KMS-11 (cell line): ENCODE measurements at regions not wholly inside any gene's neighbourhood (a gene's known extent, or its start where the extent isn't known, plus 50 kb on each side); places are given as distances from the start of the nearest gene placed in this dataset.

Source experiments
- H2AFZ ChIP-seq: fragments of 200-600 bp; sonication (generic); 2 replicates; pipeline ENCODE4 v1.6.1; 2016; ENCODE audit warnings: antibody characterized with exemption, mixed run types, low read depth
- H3K27ac ChIP-seq: fragments of 200-600 bp; sonication (generic); 2 replicates; pipeline ENCODE4 v1.6.1; 2016; ENCODE audit warnings: mild to moderate bottlenecking, mixed run types
- H3K27me3 ChIP-seq: fragments of 200-600 bp; sonication (generic); 2 replicates; pipeline ENCODE4 v1.6.1; 2017; ENCODE audit warnings: mild to moderate bottlenecking, low read depth, mixed run types, moderate library complexity; ENCODE audit not compliant: insufficient read depth
- H3K36me3 ChIP-seq: fragments of 200-600 bp; sonication (generic); 2 replicates; pipeline ENCODE4 v1.6.1; 2017; ENCODE audit warnings: mild to moderate bottlenecking, mixed run types; ENCODE audit not compliant: insufficient read depth
- H3K4me1 ChIP-seq: fragments of 200-600 bp; sonication (generic); 2 replicates; pipeline ENCODE4 v1.6.1; 2016; ENCODE audit warnings: mild to moderate bottlenecking, low read depth, mixed run types; ENCODE audit not compliant: poor library complexity, severe bottlenecking
- H3K4me2 ChIP-seq: fragments of 200-600 bp; sonication (generic); 2 replicates; pipeline ENCODE4 v1.7.0; 2016; ENCODE audit warnings: mild to moderate bottlenecking, mixed run types
- H3K4me3 ChIP-seq: fragments of 200-600 bp; sonication (generic); IDR thresholded peaks from 2 replicates; pipeline ENCODE4 v1.6.1; 2017; ENCODE audit warnings: low read depth, low read length, mixed read lengths; ENCODE audit not compliant: insufficient read depth
- H3K79me2 ChIP-seq: fragments of 200-600 bp; sonication (generic); 2 replicates; pipeline ENCODE4 v1.6.1; 2016; ENCODE audit warnings: low read depth, mixed run types; ENCODE audit not compliant: insufficient read depth
- H3K9ac ChIP-seq: fragments of 200-600 bp; sonication (generic); 2 replicates; pipeline ENCODE4 v1.6.1; 2016; ENCODE audit warnings: mild to moderate bottlenecking, mixed run types
- H4K20me1 ChIP-seq: fragments of 200-600 bp; sonication (generic); 2 replicates; pipeline ENCODE4 v1.6.1; 2016; ENCODE audit warnings: mild to moderate bottlenecking, mixed run types; ENCODE audit not compliant: insufficient read depth
- CTCF ChIP-seq: fragments of 200-600 bp; sonication (generic); conservative IDR thresholded peaks from 2 replicates; pipeline ENCODE4 v1.6.1; 2017; ENCODE audit warnings: low read depth, mild to moderate bottlenecking, antibody characterized with exemption, low read length, moderate library complexity, mixed read lengths

GRCh38 chr4:137446071-137446470 is 86.2 kb downstream of the PCDH18 start:
- Histone ChIP-seq H2AFZ (no peak overlapping the region), H4K20me1 (no peaks in the 10 kb centered on the region), H3K4me1 (no peaks in the 10 kb centered on the region), H3K27ac (no peak overlapping the region), H3K27me3 (no peaks in the 10 kb centered on the region), H3K4me2 (no peak overlapping the region), H3K79me2 (no peaks in the 10 kb centered on the region), H3K9ac (no peak overlapping the region), H3K4me3 (no peak overlapping the region), H3K36me3 (no peaks in the 10 kb centered on the region)
- no peak for TF ChIP-seq CTCF

- Histone ChIP-seq H3K36me3 (no peaks in the 10 kb centered on the region), H2AFZ (no peak overlapping the region), H3K4me1 (no peaks in the 10 kb centered on the region), H3K9ac (no peak overlapping the region), H4K20me1 (no peaks in the 10 kb centered on the region), H3K79me2 (no peaks in the 10 kb centered on the region), H3K27me3 (no peaks in the 10 kb centered on the region), H3K27ac (no peak overlapping the region), H3K4me3 (no peak overlapping the region), H3K4me2 (no peak overlapping the region)
- no peak for TF ChIP-seq CTCF
These were observed 89.1 kb downstream of the PCDH18 start for GRCh38 chr4:137443031-137443800.

GRCh38 chr4:137432446-137433311 is 99.6 kb downstream of the PCDH18 start:
- no peak overlapping the region for H3K27ac ChIP-seq
- no peaks in the 10 kb centered on the region for H3K79me2 ChIP-seq
- no peaks in the 10 kb centered on the region for H3K36me3 ChIP-seq
- H3K4me3 ChIP-seq = no peak overlapping the region
- no peaks in the 10 kb centered on the region for H4K20me1 ChIP-seq
- TF ChIP-seq CTCF = no peak
- no peaks in the 10 kb centered on the region for H3K27me3 ChIP-seq
- no peaks in the 10 kb centered on the region for H3K4me1 ChIP-seq
- no peak overlapping the region for H3K4me2 ChIP-seq
- H2AFZ ChIP-seq = no peak overlapping the region
- H3K9ac ChIP-seq = no peak overlapping the region

- H3K4me1 ChIP-seq = no peaks in the 10 kb centered on the region
- no peak for TF ChIP-seq CTCF
- no peaks in the 10 kb centered on the region for H4K20me1 ChIP-seq
- H3K4me2 ChIP-seq = no peak overlapping the region
- H3K27me3 ChIP-seq = no peaks in the 10 kb centered on the region
- no peak overlapping the region for H3K27ac ChIP-seq
- no peaks in the 10 kb centered on the region for H3K79me2 ChIP-seq
- no peaks in the 10 kb centered on the region for H3K36me3 ChIP-seq
- H2AFZ ChIP-seq = no peak overlapping the region
- H3K4me3 ChIP-seq = no peak overlapping the region
- no peak overlapping the region for H3K9ac ChIP-seq
These were observed 102.1 kb downstream of the PCDH18 start for GRCh38 chr4:137430171-137430570.
